VCaP (cell line): ENCODE measurements at regions not wholly inside any gene's neighbourhood (a gene's known extent, or its start where the extent isn't known, plus 50 kb on each side); places are given as distances from the start of the nearest gene placed in this dataset.

Experiments
- H3K27ac ChIP-seq: fragments of 450-650 bp; 2 replicates; pipeline ENCODE4 v1.5.1; 2017
- TF ChIP-seq, protein P1 (sequence below): fragments of 450-650 bp; conservative IDR thresholded peaks from 2 replicates; pipeline ENCODE4 v1.5.1; 2017; ENCODE audit warnings: mild to moderate bottlenecking, moderate library complexity

DNA sequence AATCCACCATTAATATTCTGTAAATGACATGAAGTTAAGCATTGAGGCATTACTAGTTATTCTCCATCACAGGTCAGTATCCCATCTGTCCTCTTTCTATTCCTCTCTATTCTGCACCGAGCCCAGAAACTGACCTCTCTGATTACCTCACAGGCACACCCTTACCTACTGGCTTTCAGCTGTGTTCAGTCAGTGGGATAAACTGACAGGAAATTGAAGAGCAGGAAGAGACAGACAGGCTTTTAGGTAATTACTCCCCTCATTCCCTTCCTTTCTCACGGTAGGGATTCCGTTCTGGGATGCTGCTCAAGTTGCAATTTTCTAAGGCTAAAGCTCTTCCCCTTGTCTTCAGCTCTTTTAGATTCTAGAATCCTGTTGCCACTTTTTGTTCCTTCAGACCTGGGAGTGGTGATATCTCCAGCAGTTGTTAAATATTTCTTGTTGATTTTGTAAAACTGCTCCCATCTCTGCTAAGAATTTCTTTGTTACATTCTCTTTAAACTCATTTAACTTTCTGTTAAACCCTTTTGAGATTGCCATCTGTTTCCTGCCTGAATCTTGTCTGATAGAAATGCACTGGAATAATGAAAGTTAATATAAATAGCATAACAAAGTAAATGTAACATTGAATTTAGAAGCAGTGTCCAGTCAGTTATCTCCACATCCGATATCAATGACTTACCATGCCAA is 1063.4 kb downstream of the PLA2G4A start:
- no peak overlapping the region for H3K27ac ChIP-seq
- TF ChIP-seq, protein P1, sequence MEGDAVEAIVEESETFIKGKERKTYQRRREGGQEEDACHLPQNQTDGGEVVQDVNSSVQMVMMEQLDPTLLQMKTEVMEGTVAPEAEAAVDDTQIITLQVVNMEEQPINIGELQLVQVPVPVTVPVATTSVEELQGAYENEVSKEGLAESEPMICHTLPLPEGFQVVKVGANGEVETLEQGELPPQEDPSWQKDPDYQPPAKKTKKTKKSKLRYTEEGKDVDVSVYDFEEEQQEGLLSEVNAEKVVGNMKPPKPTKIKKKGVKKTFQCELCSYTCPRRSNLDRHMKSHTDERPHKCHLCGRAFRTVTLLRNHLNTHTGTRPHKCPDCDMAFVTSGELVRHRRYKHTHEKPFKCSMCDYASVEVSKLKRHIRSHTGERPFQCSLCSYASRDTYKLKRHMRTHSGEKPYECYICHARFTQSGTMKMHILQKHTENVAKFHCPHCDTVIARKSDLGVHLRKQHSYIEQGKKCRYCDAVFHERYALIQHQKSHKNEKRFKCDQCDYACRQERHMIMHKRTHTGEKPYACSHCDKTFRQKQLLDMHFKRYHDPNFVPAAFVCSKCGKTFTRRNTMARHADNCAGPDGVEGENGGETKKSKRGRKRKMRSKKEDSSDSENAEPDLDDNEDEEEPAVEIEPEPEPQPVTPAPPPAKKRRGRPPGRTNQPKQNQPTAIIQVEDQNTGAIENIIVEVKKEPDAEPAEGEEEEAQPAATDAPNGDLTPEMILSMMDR = no peak

DNA sequence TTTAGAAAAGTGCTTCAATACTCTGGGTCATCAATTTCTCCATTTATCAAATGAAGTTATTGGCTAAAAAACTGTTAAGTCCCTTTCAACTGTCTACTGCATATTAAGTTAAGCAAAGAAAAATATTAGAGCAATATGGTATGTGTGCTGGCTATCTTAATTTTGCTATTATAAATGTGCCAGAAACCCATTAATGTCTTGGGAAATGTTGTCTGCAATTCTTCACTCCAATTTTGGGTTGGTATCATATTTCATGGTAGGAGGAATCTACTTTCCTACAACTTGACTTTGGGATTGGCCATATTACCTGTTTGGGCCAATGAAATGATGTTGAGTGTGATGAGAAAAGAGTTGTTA is 1063.9 kb downstream of the PLA2G4A start:
- no peak overlapping the region for H3K27ac ChIP-seq
- TF ChIP-seq, protein P1 = no peak

DNA sequence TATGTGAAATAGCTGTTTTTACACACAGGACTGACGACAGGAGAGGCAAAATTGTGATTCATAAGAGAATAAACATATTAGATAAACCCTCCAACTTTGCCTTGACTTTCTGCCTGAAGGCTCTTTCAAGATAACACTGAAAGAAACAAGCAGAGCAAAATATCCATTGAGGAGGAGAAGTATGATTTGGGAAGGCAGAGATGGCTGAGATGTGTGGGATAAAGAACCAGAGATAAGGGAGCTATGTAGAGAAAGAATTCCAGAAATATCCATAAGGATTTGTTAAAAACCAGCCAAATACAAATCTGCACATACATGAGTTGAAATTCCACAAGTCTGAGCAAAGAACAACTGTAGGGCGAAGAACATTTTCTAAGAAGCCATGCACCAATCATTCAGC is 1064.7 kb downstream of the PLA2G4A start:
- TF ChIP-seq, protein P1 = no peak
- no peak overlapping the region for H3K27ac ChIP-seq

DNA sequence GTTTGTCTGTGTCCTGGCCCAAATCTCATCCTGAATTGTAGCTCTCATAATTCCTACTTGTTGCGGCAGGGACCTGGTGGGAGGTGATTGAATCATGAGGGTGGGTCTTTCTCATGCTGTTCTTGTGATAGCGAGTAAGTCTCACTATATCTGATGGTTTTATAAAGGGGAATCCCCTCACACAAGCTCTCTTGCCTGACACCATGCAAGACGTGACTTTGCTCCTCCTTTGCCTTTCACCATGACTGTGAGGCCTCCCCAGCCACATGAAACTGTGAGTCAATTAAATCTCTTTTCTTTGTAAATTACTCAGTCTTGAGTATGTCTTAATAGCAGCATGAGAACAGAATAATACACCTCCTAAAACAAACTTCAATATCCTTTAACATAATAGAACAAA is 1065.6 kb downstream of the PLA2G4A start:
- H3K27ac ChIP-seq = no peak overlapping the region
- TF ChIP-seq, protein P1 = no peak

DNA sequence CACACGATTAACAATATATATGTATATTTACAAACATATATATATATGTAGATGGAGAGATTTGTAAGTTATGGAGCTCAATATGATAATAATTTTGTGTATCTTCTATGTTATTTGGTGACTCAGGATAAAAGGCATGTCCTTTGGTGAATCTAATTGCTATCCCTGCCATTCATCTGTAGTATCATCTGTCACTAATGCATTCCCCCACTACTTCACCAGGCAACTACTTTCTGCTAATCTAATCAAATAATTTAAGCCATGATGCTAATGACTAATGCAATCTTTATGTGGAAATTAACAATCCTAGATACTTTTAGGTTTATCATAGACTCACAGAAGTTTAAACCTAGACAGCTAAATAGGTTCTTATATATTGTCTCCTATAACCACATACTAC is 1074.5 kb downstream of the PLA2G4A start:
- TF ChIP-seq, protein P1 = no peak
- H3K27ac ChIP-seq = no peak overlapping the region

DNA sequence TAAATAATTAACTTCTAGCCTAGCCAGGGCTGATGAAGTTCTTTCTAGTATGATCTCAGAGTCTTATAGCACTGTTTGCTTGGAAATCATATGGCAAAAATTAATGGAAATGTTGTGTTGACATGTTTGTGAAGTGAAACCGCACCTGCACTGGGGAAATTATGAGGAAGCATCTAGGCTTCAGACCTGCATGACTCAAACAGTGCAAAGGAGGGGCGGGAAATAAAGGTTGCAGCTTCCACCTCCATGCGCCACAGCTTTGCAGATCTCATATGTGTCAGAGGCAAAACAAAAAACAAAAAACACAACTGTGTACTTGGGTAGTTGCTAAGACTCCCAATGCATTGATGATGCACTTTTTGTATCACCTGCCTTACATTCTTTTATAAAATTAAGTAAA is 1080.6 kb downstream of the PLA2G4A start:
- no peak overlapping the region for H3K27ac ChIP-seq
- TF ChIP-seq, protein P1 = no peak

DNA sequence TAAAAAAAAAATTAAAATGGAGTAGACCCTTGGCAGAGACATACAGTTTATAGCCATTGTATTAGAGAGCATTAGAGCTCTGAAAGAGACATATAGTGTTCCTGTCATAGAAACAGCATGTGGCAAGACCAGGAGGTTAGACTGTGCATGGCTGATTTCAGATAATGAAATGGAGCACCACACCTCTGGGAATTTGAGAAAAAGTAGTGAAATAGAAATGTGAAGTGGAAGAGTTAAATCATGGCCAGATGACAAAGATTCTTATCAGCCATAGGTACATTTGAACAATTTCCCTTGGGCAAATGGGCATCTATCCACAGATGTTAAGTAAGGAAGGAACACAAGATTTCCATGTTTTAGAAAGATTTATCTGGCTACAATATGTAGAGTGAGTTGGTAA is 1083.1 kb downstream of the PLA2G4A start:
- TF ChIP-seq, protein P1 = no peak
- no peak overlapping the region for H3K27ac ChIP-seq
